GM18519 (cell line): ENCODE measurements at regions not wholly inside any gene's neighbourhood (a gene's known extent, or its start where the extent isn't known, plus 50 kb on each side); places are given as distances from the start of the nearest gene placed in this dataset.

Experiments used
- ATAC-seq: cut with Tn5 transposase; IDR thresholded peaks from one replicate; pipeline ENCODE4 v1.9.1; 2021; ENCODE audit warnings: mild to moderate bottlenecking, moderate library complexity; ENCODE audit not compliant: unreplicated experiment, low FRiP score

- ATAC-seq: no peak
These were observed 164.4 kb downstream of the PJA1 start for GRCh38 chrX:69000877-69001276.

GRCh38 chrX:68999931-69000330 lies 165.3 kb downstream of the PJA1 start:
- no peak for ATAC-seq

GRCh38 chrX:68999356-68999755 lies 165.9 kb downstream of the PJA1 start:
- no peak for ATAC-seq

- ATAC-seq: no peak
These were observed 166.5 kb downstream of the PJA1 start for GRCh38 chrX:68998716-68999115.

DNA sequence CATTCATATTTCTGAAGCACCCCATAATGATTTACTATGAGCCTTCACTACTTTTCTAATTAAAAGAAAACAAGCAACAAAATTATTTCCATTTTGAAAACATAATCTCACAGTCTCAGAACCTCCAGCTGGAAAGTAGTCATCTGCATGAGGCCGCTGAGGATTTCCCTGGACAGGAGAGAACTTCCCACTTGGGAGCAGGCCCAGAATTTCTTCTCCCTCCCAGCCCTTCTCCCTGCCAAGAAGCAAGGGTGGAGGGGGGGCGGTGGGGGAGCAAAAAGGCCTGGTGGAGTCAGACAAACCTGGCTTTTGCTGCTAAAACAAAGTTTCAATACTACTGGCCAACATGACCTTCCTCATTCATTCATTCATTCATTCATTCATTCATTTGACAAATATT lies 167.3 kb downstream of the PJA1 start:
- ATAC-seq: no peak

GRCh38 chrX:68997511-68997910 lies 167.7 kb downstream of the PJA1 start:
- ATAC-seq: no peak

DNA sequence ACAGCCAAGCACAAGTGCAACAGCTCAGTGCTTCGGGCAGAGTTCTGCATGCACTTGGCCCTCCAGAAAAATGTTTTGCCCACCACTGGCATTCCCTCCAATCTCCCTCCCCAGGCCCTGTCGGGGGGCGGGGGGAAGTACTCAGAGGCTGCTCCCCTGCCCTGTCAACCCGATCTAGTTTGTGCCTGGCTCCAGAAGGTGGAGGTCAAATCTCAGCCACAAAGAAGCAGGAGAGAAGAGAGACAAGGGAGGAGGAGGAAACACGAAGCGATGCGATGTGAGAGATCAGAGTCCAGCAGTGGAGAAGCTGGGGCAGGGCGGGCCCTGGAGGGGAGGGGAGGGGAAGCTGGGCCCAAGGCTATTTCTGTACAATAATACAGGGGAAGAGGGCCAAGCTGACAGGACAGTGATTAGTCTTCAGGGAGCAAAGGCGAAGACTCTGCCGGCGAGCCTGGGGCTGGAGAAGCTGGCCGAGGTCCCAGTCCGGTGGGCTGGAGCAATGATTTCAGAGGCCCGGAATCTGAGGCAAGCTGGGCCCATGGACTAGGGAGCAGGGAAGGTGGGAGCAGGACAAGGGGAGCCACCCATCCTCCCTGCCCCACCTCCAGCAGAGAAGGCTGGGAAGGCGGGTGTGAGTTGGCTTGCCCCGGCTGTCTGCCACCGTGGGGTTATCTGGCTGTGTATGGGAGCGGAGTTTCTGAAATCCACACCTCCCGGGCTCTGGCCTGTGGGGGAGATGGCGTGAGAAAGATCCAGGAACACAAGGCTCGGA lies 167.1 kb downstream of the EFNB1 start:
- no peak for ATAC-seq

- ATAC-seq: no peak
These were observed 166.6 kb downstream of the EFNB1 start for GRCh38 chrX:68995386-68995779.

DNA sequence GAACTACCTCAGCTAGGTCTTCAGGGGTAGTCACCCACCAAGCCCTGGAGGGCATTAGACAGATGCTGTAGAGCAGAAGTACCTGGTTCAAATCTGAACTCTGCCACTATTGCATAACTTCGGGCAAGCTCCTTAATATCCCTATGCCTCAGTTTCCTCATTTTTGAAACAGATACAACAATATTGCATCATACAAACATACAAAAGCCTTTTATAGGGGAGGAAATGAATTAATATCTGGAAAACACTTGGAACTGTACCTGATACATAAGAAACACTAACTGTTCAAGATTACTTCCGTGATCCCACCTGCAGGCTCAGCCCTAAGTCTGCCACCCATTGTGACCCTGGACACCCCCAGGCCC lies 166.1 kb downstream of the EFNB1 start:
- no peak for ATAC-seq

DNA sequence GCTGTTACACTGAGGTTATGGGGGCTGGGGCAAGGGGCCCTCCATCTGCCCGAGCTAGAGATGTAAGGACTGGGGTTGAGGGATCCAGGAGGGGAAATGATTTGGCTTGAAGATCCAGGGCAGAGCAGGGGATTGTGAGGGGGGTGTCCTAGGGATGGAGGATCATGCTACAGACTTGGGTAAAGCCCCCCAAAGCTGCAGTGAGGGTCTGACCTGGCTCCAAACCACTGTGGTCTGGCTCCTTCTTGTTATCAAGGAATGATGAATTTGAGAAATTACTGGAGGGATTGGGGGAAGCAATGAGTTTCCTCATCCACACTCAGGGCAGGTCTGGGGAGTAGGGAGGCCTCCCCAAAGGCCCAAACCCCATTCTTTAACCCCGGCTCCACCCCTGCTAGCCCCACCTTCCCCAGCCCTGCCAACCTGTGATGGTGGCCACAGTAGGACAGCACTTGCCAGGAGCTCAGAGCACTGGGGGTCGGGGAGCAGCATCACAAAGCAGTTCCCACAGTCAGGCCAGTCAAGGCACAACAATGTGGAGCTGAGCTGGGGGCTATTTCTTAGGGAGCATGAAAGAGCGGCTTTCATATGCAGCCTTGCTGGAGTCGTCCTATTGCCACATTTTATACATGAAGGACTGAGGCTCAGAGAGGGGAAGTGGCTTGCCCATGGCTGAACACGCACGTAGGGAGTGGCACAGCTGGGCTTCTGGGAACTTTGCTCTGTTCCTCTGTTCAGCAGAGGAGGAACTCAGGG lies 165.5 kb downstream of the EFNB1 start:
- ATAC-seq: no peak

- no peak for ATAC-seq
These were observed 164.1 kb downstream of the EFNB1 start for GRCh38 chrX:68992821-68993397.

DNA sequence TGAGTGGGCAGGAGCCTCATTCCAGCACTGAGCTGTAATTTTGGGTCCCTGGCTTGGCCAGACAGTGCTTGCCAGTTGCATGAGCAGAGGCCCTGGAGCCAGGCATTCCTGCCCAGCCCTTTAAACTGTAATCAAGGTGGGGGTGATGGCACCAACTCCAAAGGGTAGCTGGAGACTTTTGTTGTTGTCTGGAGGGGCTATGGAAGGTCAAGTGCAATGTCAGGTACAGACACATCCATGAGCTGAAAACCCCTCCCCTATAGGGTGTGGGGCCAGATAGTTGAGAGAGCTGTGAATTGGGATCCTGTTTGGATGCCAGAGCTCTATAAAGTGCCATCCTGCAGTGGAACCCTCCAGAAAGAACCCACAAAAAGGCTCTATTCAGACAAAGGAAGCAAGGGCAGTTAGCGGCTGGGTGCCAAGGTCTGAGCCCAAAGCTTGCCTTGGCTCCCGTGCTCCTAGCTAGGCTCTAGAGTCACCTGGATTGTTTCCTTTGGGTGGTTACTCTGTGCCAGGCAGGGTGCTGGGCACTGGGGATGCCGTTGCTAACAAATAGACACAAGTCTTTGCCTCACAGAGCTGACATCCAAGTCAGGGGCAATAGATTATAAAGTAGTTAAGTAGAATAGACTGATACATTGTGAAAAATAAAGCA lies 163.0 kb downstream of the EFNB1 start:
- ATAC-seq: no peak

- no peak for ATAC-seq
These were observed 162.1 kb downstream of the EFNB1 start for GRCh38 chrX:68990948-68991347.

GRCh38 chrX:68989865-68990606 lies 161.2 kb downstream of the EFNB1 start:
- no peak for ATAC-seq

- no peak for ATAC-seq
These were observed 160.6 kb downstream of the EFNB1 start for GRCh38 chrX:68989456-68989855.

DNA sequence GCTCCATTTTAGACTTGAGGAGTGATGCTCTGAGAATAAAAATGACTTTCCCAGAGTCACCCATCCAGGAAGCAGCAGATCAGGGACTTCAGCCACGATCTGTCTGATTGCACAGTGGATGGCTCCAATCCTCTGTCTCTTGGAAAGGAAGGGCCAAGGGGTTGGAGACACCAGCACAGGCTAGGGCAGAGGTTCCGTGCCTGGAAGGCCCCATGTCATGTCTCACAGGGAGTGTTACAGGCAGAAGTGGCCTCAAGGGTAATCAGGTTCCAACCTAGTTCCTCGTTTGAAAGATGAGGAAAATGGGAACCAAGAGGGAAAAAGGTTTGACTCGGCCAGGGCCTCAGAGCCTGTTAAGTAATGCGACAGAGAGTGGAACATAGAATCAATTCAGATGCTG lies 160.0 kb downstream of the EFNB1 start:
- ATAC-seq: no peak

- ATAC-seq: no peak
These were observed 156.4 kb downstream of the EFNB1 start for GRCh38 chrX:68985135-68985755.

- ATAC-seq: no peak
These were observed 154.4 kb downstream of the EFNB1 start for GRCh38 chrX:68983004-68983857.

DNA sequence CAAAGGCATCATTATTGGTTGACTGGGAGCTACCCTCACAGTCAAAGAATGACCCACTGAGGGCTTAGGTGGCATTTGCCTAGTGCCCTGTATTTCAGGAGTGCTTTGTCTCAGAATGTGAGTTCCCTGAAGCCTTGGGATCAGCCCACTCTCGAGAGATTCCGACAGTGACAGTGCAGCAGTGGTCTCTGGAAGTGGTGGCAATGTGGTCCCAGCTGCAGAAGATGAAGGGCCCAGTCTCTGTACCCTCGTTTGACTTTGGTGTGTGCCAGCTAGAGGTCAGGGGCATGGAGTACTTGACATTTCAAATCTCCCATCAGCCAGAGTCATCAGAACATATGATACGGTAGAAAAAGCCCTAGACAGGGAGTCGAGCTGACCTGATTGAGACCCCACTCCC lies 153.7 kb downstream of the EFNB1 start:
- ATAC-seq: no peak
